SU-DHL-6 (cell line): ENCODE measurements at regions not wholly inside any gene's neighbourhood (a gene's known extent, or its start where the extent isn't known, plus 50 kb on each side); places are given as distances from the start of the nearest gene placed in this dataset.

Experiments used
- CTCF ChIP-seq: fragments of 200-600 bp; sonication (generic); IDR thresholded peaks from one replicate; pipeline ENCODE4 v1.5.1; 2017; ENCODE audit warnings: antibody characterized with exemption, mild to moderate bottlenecking, low read length, moderate library complexity; ENCODE audit not compliant: insufficient read depth, poor library complexity, severe bottlenecking
- EZH2phosphoT487 ChIP-seq: fragments of 200-600 bp; sonication (generic), shearing (Covaris generic); conservative IDR thresholded peaks from 2 replicates; pipeline ENCODE4 v1.6.1; 2018; ENCODE audit warnings: mild to moderate bottlenecking, antibody characterized with exemption, low read length, moderate library complexity, mixed read lengths

GRCh38 chr13:85719749-85720148 is 79.5 kb downstream of the SLITRK6 start:
- no peak for TF ChIP-seq CTCF
- TF ChIP-seq EZH2phosphoT487 = no peak
